ENCODE measurements at regions not wholly inside any gene's neighbourhood (a gene's known extent, or its start where the extent isn't known, plus 50 kb on each side); places are given as distances from the start of the nearest gene placed in this dataset.

GRCh38 chr3:25018909-25019308, 409.2 kb upstream of the RARB start:
- no peak for DNase-seq

GRCh38 chr3:25019506-25019905, 408.6 kb upstream of the RARB start:
- no peak for DNase-seq

- DNase-seq: no peak
These were observed 406.2 kb upstream of the RARB start for GRCh38 chr3:25021816-25022215.

GRCh38 chr3:25023876-25024275, 404.2 kb upstream of the RARB start:
- no peak for DNase-seq

- DNase-seq: no peak
These were observed 402.8 kb upstream of the RARB start for GRCh38 chr3:25025236-25025635.

GRCh38 chr3:25027650-25028049, 400.4 kb upstream of the RARB start:
- DNase-seq: no peak

- no peak for DNase-seq
These were observed 398.2 kb upstream of the RARB start for GRCh38 chr3:25029820-25030219.

- DNase-seq: no peak
These were observed 395.7 kb upstream of the RARB start for GRCh38 chr3:25032344-25032743.

GRCh38 chr3:25033407-25034029, 394.5 kb upstream of the RARB start:
- DNase-seq: no peak

- DNase-seq: no peak
These were observed 392.5 kb upstream of the RARB start for GRCh38 chr3:25035526-25035925.

- DNase-seq: no peak
These were observed 391.4 kb upstream of the RARB start for GRCh38 chr3:25036633-25037032.

GRCh38 chr3:25037049-25037547, 391.0 kb upstream of the RARB start:
- no peak for DNase-seq

- no peak for DNase-seq
These were observed 389.8 kb upstream of the RARB start for GRCh38 chr3:25038271-25038670.

GRCh38 chr3:25038922-25039321, 389.1 kb upstream of the RARB start:
- DNase-seq: no peak

- DNase-seq: no peak
These were observed 387.3 kb upstream of the RARB start for GRCh38 chr3:25040748-25041147.

- DNase-seq: no peak
These were observed 386.0 kb upstream of the RARB start for GRCh38 chr3:25041871-25042584.

GRCh38 chr3:25043177-25043576, 384.9 kb upstream of the RARB start:
- no peak for DNase-seq

- no peak for DNase-seq
These were observed 384.3 kb upstream of the RARB start for GRCh38 chr3:25043749-25044148.

- no peak for DNase-seq
These were observed 383.0 kb upstream of the RARB start for GRCh38 chr3:25044762-25045710.

- no peak for DNase-seq
These were observed 380.9 kb upstream of the RARB start for GRCh38 chr3:25046911-25047771.

- DNase-seq: no peak
These were observed 378.8 kb upstream of the RARB start for GRCh38 chr3:25049304-25049703.

- no peak for DNase-seq
These were observed 374.7 kb upstream of the RARB start for GRCh38 chr3:25053360-25053759.
